ENCODE measurements at regions not wholly inside any gene's neighbourhood (a gene's known extent, or its start where the extent isn't known, plus 50 kb on each side); places are given as distances from the start of the nearest gene placed in this dataset.
A peak's percentile ranks its signal among the peaks of the same experiment; 100 is the strongest.
"Not testable (repeated sequence)": the region's sequence is repeated elsewhere in the genome, so short reads cannot be mapped to it uniquely, and the experiment has no call there.

DNA sequence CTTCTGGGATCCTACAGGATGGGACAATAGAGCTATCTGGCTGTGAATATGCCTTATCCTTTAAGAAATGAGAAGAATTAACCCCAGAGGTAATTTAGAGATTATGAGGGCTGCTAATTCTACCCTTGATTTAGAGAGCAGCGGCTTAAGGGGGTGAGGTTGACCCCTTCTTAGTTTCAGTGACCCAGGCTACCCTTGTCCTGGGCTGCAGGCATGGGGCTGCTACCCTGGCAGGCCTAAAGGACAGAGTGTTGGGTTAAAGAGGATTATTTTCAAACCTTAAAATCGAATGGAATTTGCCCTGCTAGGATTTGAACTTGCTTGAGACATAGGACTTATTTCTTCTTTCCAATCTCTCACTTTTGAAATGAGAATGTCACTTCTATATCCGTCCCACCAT, 1343.4 kb downstream of the HACE1 start:
- Mint-ChIP-seq H3K4me3 (ENCODE audit: unreplicated experiment) (no peak overlapping the region), H3K36me3 (ENCODE audit: unreplicated experiment) (no peaks in the 10 kb centered on the region), H3K4me1 (ENCODE audit: low read depth, unreplicated experiment) (no peaks in the 10 kb centered on the region), H3K27ac (ENCODE audit: unreplicated experiment) (no peak overlapping the region), H3K9me3 (ENCODE audit: unreplicated experiment) (no peaks in the 10 kb centered on the region), H3K27me3 (ENCODE audit: unreplicated experiment) (no peaks in the 10 kb centered on the region)
- TF ChIP-seq, protein P1, sequence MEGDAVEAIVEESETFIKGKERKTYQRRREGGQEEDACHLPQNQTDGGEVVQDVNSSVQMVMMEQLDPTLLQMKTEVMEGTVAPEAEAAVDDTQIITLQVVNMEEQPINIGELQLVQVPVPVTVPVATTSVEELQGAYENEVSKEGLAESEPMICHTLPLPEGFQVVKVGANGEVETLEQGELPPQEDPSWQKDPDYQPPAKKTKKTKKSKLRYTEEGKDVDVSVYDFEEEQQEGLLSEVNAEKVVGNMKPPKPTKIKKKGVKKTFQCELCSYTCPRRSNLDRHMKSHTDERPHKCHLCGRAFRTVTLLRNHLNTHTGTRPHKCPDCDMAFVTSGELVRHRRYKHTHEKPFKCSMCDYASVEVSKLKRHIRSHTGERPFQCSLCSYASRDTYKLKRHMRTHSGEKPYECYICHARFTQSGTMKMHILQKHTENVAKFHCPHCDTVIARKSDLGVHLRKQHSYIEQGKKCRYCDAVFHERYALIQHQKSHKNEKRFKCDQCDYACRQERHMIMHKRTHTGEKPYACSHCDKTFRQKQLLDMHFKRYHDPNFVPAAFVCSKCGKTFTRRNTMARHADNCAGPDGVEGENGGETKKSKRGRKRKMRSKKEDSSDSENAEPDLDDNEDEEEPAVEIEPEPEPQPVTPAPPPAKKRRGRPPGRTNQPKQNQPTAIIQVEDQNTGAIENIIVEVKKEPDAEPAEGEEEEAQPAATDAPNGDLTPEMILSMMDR (IDR thresholded peaks at IDR 0.05; ENCODE audit: partially characterized antibody, unreplicated experiment): no peak
- DNase-seq: no peak

DNA sequence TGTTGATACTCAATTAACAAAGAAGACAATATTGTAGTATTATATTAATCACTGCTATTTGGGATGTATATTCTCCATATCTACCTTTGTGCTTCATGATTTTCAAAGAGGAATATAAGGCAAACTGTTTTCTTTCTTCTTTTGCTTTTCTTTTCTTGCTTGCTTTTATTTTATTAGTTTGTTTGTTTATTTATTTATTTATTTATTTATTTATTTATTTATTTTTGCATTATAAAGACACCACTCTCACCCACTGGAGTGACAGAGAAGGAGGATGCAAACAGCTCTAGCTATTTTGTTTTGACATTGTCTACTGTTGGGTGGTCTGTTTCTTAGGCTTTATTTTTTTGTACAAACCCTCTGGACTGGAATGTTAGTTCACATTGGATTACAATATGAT, 1352.7 kb downstream of the HACE1 start:
- Mint-ChIP-seq H3K36me3 (ENCODE audit: unreplicated experiment) (no peaks in the 10 kb centered on the region), H3K27ac (ENCODE audit: unreplicated experiment) (no peak overlapping the region), H3K4me3 (ENCODE audit: unreplicated experiment) (no peak overlapping the region), H3K9me3 (ENCODE audit: unreplicated experiment) (no peaks in the 10 kb centered on the region), H3K4me1 (ENCODE audit: low read depth, unreplicated experiment) (no peaks in the 10 kb centered on the region), H3K27me3 (ENCODE audit: unreplicated experiment) (no peaks in the 10 kb centered on the region)
- DNase-seq: no peak
- TF ChIP-seq, protein P1 (IDR thresholded peaks at IDR 0.05; ENCODE audit: partially characterized antibody, unreplicated experiment): no peak

DNA sequence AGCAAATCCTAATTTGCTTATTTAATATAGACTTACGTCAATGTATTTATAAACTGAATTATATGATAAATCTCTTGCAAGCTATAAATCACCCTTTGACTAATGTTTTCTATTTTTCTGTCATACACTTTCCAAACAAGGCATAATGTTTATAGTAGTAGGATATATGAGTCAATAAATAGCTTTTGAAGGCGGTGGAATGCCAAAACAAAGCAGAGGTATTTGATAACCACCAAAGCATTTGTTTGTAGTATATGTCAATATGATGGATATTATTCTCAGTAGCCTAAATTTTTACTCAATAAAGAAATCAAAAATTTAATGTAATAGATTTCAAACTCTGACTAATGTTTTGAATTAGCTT, 1354.6 kb downstream of the HACE1 start:
- TF ChIP-seq, protein P1 (IDR thresholded peaks at IDR 0.05; ENCODE audit: partially characterized antibody, unreplicated experiment): no peak
- Mint-ChIP-seq H3K27me3 (ENCODE audit: unreplicated experiment) (no peaks in the 10 kb centered on the region), H3K27ac (ENCODE audit: unreplicated experiment) (no peak overlapping the region), H3K9me3 (ENCODE audit: unreplicated experiment) (no peaks in the 10 kb centered on the region), H3K4me3 (ENCODE audit: unreplicated experiment) (no peak overlapping the region), H3K36me3 (ENCODE audit: unreplicated experiment) (no peaks in the 10 kb centered on the region), H3K4me1 (ENCODE audit: low read depth, unreplicated experiment) (no peaks in the 10 kb centered on the region)
- DNase-seq: no peak

DNA sequence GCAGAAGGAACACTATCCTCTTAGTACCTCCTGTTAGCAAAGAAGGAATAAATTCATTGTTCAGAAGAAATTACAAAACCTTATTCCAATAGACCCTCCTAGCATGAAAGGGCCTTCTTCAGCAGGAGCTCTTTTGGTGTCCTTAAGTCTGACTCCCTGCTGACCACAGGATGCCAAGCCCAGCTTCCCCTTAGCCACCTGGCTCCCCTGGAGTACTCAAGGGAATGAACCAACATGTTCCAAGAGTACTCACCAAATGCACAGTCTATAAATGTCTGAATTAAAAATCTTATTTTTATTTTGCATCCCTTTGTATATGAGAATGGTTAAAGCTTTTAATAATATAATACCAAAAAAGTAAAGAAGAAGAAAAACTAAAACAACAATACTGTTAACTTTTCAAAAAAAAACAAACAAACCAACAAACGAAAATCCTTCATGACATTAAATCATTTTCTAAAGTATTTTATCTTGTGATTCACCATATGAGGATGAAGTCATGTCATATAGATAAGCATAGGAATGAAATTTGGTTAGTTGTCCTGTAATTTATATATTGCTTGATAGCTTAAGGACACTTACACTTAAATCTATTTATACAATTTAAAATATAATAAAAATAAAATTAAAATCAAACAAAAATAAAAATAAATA, 1355.1 kb downstream of the HACE1 start:
- Mint-ChIP-seq H3K36me3 (ENCODE audit: unreplicated experiment) (no peaks in the 10 kb centered on the region), H3K27ac (ENCODE audit: unreplicated experiment) (no peak overlapping the region), H3K4me3 (ENCODE audit: unreplicated experiment) (no peak overlapping the region), H3K27me3 (ENCODE audit: unreplicated experiment) (no peaks in the 10 kb centered on the region), H3K4me1 (ENCODE audit: low read depth, unreplicated experiment) (no peaks in the 10 kb centered on the region), H3K9me3 (ENCODE audit: unreplicated experiment) (no peaks in the 10 kb centered on the region)
- DNase-seq: peak; percentile 19
- TF ChIP-seq, protein P1 (IDR thresholded peaks at IDR 0.05; ENCODE audit: partially characterized antibody, unreplicated experiment): no peak

DNA sequence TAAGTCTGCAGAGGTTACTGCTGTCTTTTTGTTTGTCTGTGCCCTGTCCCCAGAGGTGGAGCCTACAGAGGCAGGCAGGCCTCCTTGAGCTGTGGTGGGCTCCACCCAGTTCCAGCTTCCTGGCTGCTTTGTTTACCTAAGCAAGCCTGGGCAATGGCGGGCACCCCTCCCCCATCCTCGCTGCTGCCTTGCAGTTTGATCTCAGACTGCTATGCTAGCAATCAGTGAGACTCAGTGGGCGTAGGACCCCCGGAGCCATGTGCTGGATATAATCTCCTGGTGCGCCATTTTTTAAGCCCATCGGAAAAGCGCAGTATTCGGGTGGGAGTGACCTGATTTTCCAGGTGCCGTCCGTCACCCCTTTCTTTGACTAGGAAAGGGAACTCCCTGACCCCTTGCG, 1363.1 kb downstream of the HACE1 start:
- H3K27ac Mint-ChIP-seq (ENCODE audit: unreplicated experiment); H3K4me3 Mint-ChIP-seq (ENCODE audit: unreplicated experiment); H3K9me3 Mint-ChIP-seq (ENCODE audit: unreplicated experiment); H3K36me3 Mint-ChIP-seq (ENCODE audit: unreplicated experiment); H3K4me1 Mint-ChIP-seq (ENCODE audit: low read depth, unreplicated experiment); DNase-seq; H3K27me3 Mint-ChIP-seq (ENCODE audit: unreplicated experiment): not testable (repeated sequence)

All from glutamatergic neuron (in vitro differentiated cells).